GM12878 (cell line): ENCODE measurements at regions not wholly inside any gene's neighbourhood (a gene's known extent, or its start where the extent isn't known, plus 50 kb on each side); places are given as distances from the start of the nearest gene placed in this dataset.

Source experiments
- ATAC-seq: fragments of 200-7000 bp; cut with Tn5 transposase; 3 replicates; pipeline ENCODE4 v1.9.1; 2020; ENCODE audit warnings: mild to moderate bottlenecking, moderate library complexity
- BruUV-seq: library from RNA; stranded (reverse); fragments of 400-500 nt; replicated peaks from 2 replicates; lab custom pipeline; 2021; lab: Mats Ljungman, UMichigan
- CTCF ChIA-PET: fragments of 300-600 bp; sonication (Branson Sonifier 250); formaldehyde crosslinking; extraction: SDS; loops from one replicate; lab custom pipeline; 2021; ENCODE audit warnings: inconsistent platforms; lab: Yijun Ruan, JAX
- POLR2A ChIA-PET: fragments of 350-600 bp; formaldehyde crosslinking; extraction: SDS; loops from one replicate; lab custom pipeline; 2021; ENCODE audit warnings: inconsistent platforms; lab: Charles Lee
- RAD21 ChIA-PET: fragments of 300-600 bp; sonication (Branson Sonifier 250); formaldehyde crosslinking; loops from one replicate; lab custom pipeline; 2023; ENCODE audit warnings: antibody characterized with exemption; ENCODE audit not compliant: unreplicated experiment; lab: Charles Lee
- SMC1A ChIA-PET: fragments of 300-600 bp; sonication (Branson Sonifier 250); formaldehyde crosslinking; loops from one replicate; lab custom pipeline; 2023; ENCODE audit not compliant: unreplicated experiment, uncharacterized antibody; lab: Charles Lee
- DNase-seq: peaks from one replicate; pipeline ENCODE4 v3.0.0-alpha.2; 2011; ENCODE audit warnings: low read depth, low spot score
- FAIRE-seq: peaks from 3 replicates; lab custom pipeline; 2011; peaks lifted over from hg19 to GRCh38; lab: Jason Lieb, UNC
- H2AFZ ChIP-seq: 2 replicates; pipeline ENCODE4 v1.6.0; 2011; ENCODE audit warnings: low read depth, low read length, control low read depth; ENCODE audit not compliant: control insufficient read depth
- H3K27ac ChIP-seq: 2 replicates; pipeline ENCODE4 v1.5.1; 2011; ENCODE audit warnings: control low read depth; ENCODE audit not compliant: control insufficient read depth, insufficient read depth
- H3K27me3 ChIP-seq, 2 experiments: replicated peaks in 1 of 2; 2 replicates each; pipeline versions ENCODE4 v1.6.0 to v1.6.1; 2011; ENCODE audit warnings: low read length in 1 of 2; ENCODE audit not compliant: control insufficient read depth in 2 of 2, insufficient read depth in 2 of 2
- H3K36me3 ChIP-seq, 2 experiments: 2 replicates each; pipeline ENCODE4 v1.5.1; 2011; ENCODE audit warnings: low read length in 1 of 2; ENCODE audit not compliant: control insufficient read depth in 2 of 2, insufficient read depth in 2 of 2
- H3K4me1 ChIP-seq: 2 replicates; pipeline ENCODE4 v1.6.1; 2011; ENCODE audit warnings: mild to moderate bottlenecking, low read length, moderate library complexity, mixed read lengths; ENCODE audit not compliant: control insufficient read depth, insufficient read depth
- H3K4me2 ChIP-seq: 2 replicates; pipeline ENCODE4 v1.6.0; 2011; ENCODE audit warnings: control low read depth; ENCODE audit not compliant: control insufficient read depth, insufficient read depth
- H3K4me3 ChIP-seq: fragments of 200-600 bp; sonication (generic); 2 replicates; pipeline ENCODE4 v1.5.1; 2016
- H3K79me2 ChIP-seq: 2 replicates; pipeline ENCODE4 v1.6.0; 2011; ENCODE audit warnings: low read length; ENCODE audit not compliant: control insufficient read depth, insufficient read depth
- H3K9ac ChIP-seq: 2 replicates; pipeline ENCODE4 v1.8.0; 2011; ENCODE audit warnings: low read length, control low read depth, mixed read lengths; ENCODE audit not compliant: control insufficient read depth, insufficient read depth
- H3K9me3 ChIP-seq: replicated peaks from 3 replicates; pipeline ENCODE4 v1.5.1; 2011; ENCODE audit warnings: mild to moderate bottlenecking, low read length; ENCODE audit not compliant: control insufficient read depth, insufficient read depth
- H4K20me1 ChIP-seq: 2 replicates; pipeline ENCODE4 v1.6.0; 2011; ENCODE audit not compliant: control insufficient read depth, insufficient read depth
- CBFB ChIP-seq: IDR thresholded peaks from 2 replicates; pipeline ENCODE4 v1.6.1; 2016; ENCODE audit warnings: antibody characterized with exemption, low read depth
- E2F8 ChIP-seq: fragments of 450-650 bp; IDR thresholded peaks from 2 replicates; pipeline ENCODE4 v1.6.1; 2018; ENCODE audit warnings: mild to moderate bottlenecking, low read depth, moderate library complexity; ENCODE audit not compliant: partially characterized antibody
- GABPA ChIP-seq: IDR thresholded peaks from 2 replicates; pipeline ENCODE4 v1.6.1; 2014; ENCODE audit warnings: antibody characterized with exemption, low read depth, mild to moderate bottlenecking, inconsistent platforms
- MEF2A ChIP-seq: IDR thresholded peaks from 2 replicates; pipeline ENCODE4 v1.6.1; 2011; ENCODE audit warnings: low read depth, mild to moderate bottlenecking, low read length, moderate library complexity; ENCODE audit not compliant: insufficient read depth
- MYC ChIP-seq: IDR thresholded peaks from 2 replicates; pipeline ENCODE4 v1.6.1; 2011; ENCODE audit warnings: mild to moderate bottlenecking, low read length, moderate library complexity, inconsistent platforms; ENCODE audit not compliant: insufficient read depth, insufficient replicate concordance, insufficient read length, severe bottlenecking
- TAF1 ChIP-seq: IDR thresholded peaks from 2 replicates; pipeline ENCODE4 v1.6.1; 2011; ENCODE audit warnings: mild to moderate bottlenecking, low read depth, low read length, borderline replicate concordance
- WRNIP1 ChIP-seq: IDR thresholded peaks from 2 replicates; pipeline ENCODE4 v1.6.1; 2011; ENCODE audit warnings: low read depth, low read length, improper control_type of control experiment, borderline replicate concordance
- ZNF274 ChIP-seq: IDR thresholded peaks from one replicate; pipeline ENCODE4 v1.8.0; 2011; ENCODE audit not compliant: insufficient read length, insufficient read depth
- ZNF384 ChIP-seq: IDR thresholded peaks from 2 replicates; pipeline ENCODE4 v1.6.1; 2012; ENCODE audit warnings: low read depth, mild to moderate bottlenecking, low read length, improper control_type of control experiment, borderline replicate concordance
- ZSCAN29 ChIP-seq: fragments of 450-650 bp; IDR thresholded peaks from 2 replicates; pipeline ENCODE4 v1.6.1; 2017; ENCODE audit warnings: mild to moderate bottlenecking, moderate library complexity
- WGBS: methylation state at CpG from one replicate; pipeline ENCODE4 v1.1.6; 2016; ENCODE audit warnings: low lambda C conversion rate; ENCODE audit not compliant: insufficient replicate concordance, insufficient coverage; ENCODE audit errors: missing lambda C conversion rate; 5-methylcytosine and 5-hydroxymethylcytosine counted together
- in situ Hi-C: fragments of 300-500 bp; cut with MboI; formaldehyde crosslinking; loops from 9 replicates; pipeline ENCODE4 v1.14.3; 2018; ENCODE audit warnings: mixed read lengths
- intact Hi-C: fragments of 100-400 bp; cut with micrococcal nuclease; formaldehyde crosslinking; loops from one replicate; pipeline ENCODE4 v1.14.2; 2022; ENCODE audit not compliant: unreplicated experiment

DNA sequence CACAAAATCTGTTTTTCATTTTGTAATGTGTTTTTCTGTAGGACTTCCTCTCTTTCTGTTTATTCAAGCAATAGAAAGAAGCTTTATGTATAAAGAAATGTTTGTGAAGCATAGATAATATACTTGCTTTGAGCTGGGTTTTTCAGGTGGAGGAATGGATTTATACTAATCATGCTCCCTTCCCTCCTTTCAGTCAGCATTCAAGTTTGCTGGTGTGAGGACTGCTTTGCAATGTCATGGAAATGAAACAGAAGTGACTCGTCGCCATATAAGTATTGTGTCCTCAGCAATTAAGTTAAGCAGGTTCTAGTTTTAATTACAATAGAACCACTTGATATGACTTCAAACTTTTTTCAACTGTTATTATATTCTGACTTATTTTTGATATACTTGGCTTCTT is 1447.1 kb downstream of the PCDH19 start:
- ChIA-PET SMC1A (no interaction called here), CTCF (no interaction called here), POLR2A (no interaction called here), RAD21 (no interaction called here)
- Histone ChIP-seq H4K20me1 (no peaks in the 10 kb centered on the region), H3K79me2 (no peaks in the 10 kb centered on the region), H3K9ac (no peak overlapping the region), H3K4me1 (no peaks in the 10 kb centered on the region), H3K4me2 (no peak overlapping the region), H3K4me3 (no peak overlapping the region), H3K27ac (no peak overlapping the region), H3K27me3 (no peaks in the 10 kb centered on the region), H3K36me3 (no peaks in the 10 kb centered on the region), H3K9me3 (no peaks in the 10 kb centered on the region), H2AFZ (no peak overlapping the region)
- BruUV-seq, result no TSS peak
- intact Hi-C loops (no loop called here), in situ Hi-C loops (no loop called here)
- FAIRE-seq (no peak), ATAC-seq (no peak), DNase-seq (no peak)
- 30% methylated on average over 2 of the region's 2 CpGs for WGBS
- no peak for TF ChIP-seq ZSCAN29
- no peak for TF ChIP-seq WRNIP1
- no peak for TF ChIP-seq TAF1
- no peak for TF ChIP-seq CBFB
- TF ChIP-seq E2F8, result no peak
- no peak for TF ChIP-seq MYC
- no peak for TF ChIP-seq ZNF274
- TF ChIP-seq GABPA, result no peak
- no peak for TF ChIP-seq MEF2A
- TF ChIP-seq ZNF384, result no peak
